Lung (tissue), 11 donors: ENCODE measurements at regions not wholly inside any gene's neighbourhood (a gene's known extent, or its start where the extent isn't known, plus 50 kb on each side); places are given as distances from the start of the nearest gene placed in this dataset.
A peak's percentile ranks its signal among the peaks of the same experiment; 100 is the strongest.

Source experiments
- ATAC-seq: fragments of 200-7000 bp; cut with Tn5 transposase; one replicate; pipeline ENCODE4 v1.9.1; 2020; ENCODE audit warnings: moderate number of reproducible peaks; ENCODE audit not compliant: insufficient read depth, low FRiP score
- DNase-seq, 3 donors: peaks; one replicate each; pipeline ENCODE4 v3.0.0-alpha.2; 2013 to 2017
- H3K27ac ChIP-seq, 2 donors: one replicate each; pipeline ENCODE4 v1.5.1; 2013; ENCODE audit warnings: mild to moderate bottlenecking in 2 of 2, moderate library complexity in 2 of 2, control low read depth in 1 of 2, inconsistent platforms in 1 of 2, low read depth in 1 of 2, low read length in 1 of 2
- H3K27me3 ChIP-seq, 3 donors: one replicate each; pipeline ENCODE4 v1.5.1; 2013; ENCODE audit warnings: low read length in 2 of 3; ENCODE audit not compliant: control insufficient read depth in 3 of 3, insufficient read depth in 3 of 3
- H3K36me3 ChIP-seq, 4 donors: one replicate each; pipeline ENCODE4 v1.5.1; 2013; ENCODE audit warnings: low read length in 4 of 4, mild to moderate bottlenecking in 1 of 4, moderate library complexity in 1 of 4; ENCODE audit not compliant: control insufficient read depth in 4 of 4, insufficient read depth in 4 of 4
- H3K4me1 ChIP-seq, 5 donors: one replicate each; pipeline ENCODE4 v1.5.1; 2013; ENCODE audit warnings: low read length in 5 of 5, mild to moderate bottlenecking in 2 of 5, moderate library complexity in 1 of 5; ENCODE audit not compliant: control insufficient read depth in 5 of 5, insufficient read depth in 5 of 5
- H3K4me3 ChIP-seq: one replicate; pipeline ENCODE4 v1.5.1; 2013; ENCODE audit warnings: mild to moderate bottlenecking, control low read depth, moderate library complexity
- H3K9ac ChIP-seq, 2 donors: one replicate each; pipeline ENCODE4 v1.5.1; 2013; ENCODE audit warnings: low read length in 2 of 2, control low read depth in 1 of 2; ENCODE audit not compliant: insufficient read depth in 1 of 2
- H3K9me3 ChIP-seq, 4 donors: one replicate each; pipeline ENCODE4 v1.5.1; 2013; ENCODE audit warnings: low read length in 3 of 4, mild to moderate bottlenecking in 1 of 4, moderate library complexity in 1 of 4; ENCODE audit not compliant: control insufficient read depth in 4 of 4, insufficient read depth in 3 of 4
- CTCF ChIP-seq: IDR thresholded peaks from 2 replicates; pipeline ENCODE4 v1.5.1; 2012; ENCODE audit warnings: mild to moderate bottlenecking; ENCODE audit errors: control extremely low read depth, extremely low read depth
- WGBS, 2 donors: extraction: QIAGEN DNeasy Blood & Tissue Kit; methylation state at CpG; one replicate each; pipeline ENCODE4 v1.1.7; 2013; 5-methylcytosine and 5-hydroxymethylcytosine counted together
- donor health status: control.
- donor health status: control.
- donor health status: Bipolar disorder and iron deficiency.
- donor health status: healthy.
- donor health status: DM: yes; HTN: yes; CAD: no.

GRCh38 chr1:201750934-201751333, 78.0 kb upstream of the IPO9 start:
- Histone ChIP-seq H3K36me3 (no peaks in the 10 kb centered on the region), H3K27ac (peak overlapping the region in 1 of 2 donors; percentile 61), H3K4me1 (peaks cover 2 to 66% (median 16%) of the 10 kb centered on the region in 5 donors), H3K9me3 (no peaks in the 10 kb centered on the region), H3K9ac (no peak overlapping the region), H3K27me3 (no peaks in the 10 kb centered on the region), H3K4me3 (no peak overlapping the region)
- ATAC-seq = no peak
- 35 to 56% methylated on average over 1 of the region's 1 CpG for whole genome bisulfite sequencing, 2 donors
- no peak for TF ChIP-seq CTCF
- DNase-seq = no peak

- ATAC-seq = no peak
- peaks cover 2 to 71% (median 16%) of the 10 kb centered on the region in 5 donors for H3K4me1 ChIP-seq
- no peak for TF ChIP-seq CTCF
- WGBS, 2 donors = 70 to 76% methylated on average over 4 of the region's 4 CpGs
- H3K27me3 ChIP-seq = no peaks in the 10 kb centered on the region
- H3K27ac ChIP-seq = no peak overlapping the region
- DNase-seq = no peak
- no peaks in the 10 kb centered on the region for H3K36me3 ChIP-seq
- no peaks in the 10 kb centered on the region for H3K9me3 ChIP-seq
- no peak overlapping the region for H3K9ac ChIP-seq
- H3K4me3 ChIP-seq = no peak overlapping the region
Measured at GRCh38 chr1:201751872-201752271, 77.1 kb upstream of the IPO9 start.

GRCh38 chr1:201752333-201752732, 76.6 kb upstream of the IPO9 start:
- DNase-seq (peak in 1 of 3 donors; percentile 40), ATAC-seq (peak; percentile 15)
- H3K4me3 ChIP-seq = no peak overlapping the region
- H3K9me3 ChIP-seq = no peaks in the 10 kb centered on the region
- H3K27me3 ChIP-seq = no peaks in the 10 kb centered on the region
- H3K9ac ChIP-seq = no peak overlapping the region
- 65 to 81% methylated on average over 2 of the region's 2 CpGs for WGBS, 2 donors
- no peaks in the 10 kb centered on the region for H3K36me3 ChIP-seq
- peaks cover 0 to 73% (median 16%) of the 10 kb centered on the region in 5 donors for H3K4me1 ChIP-seq
- TF ChIP-seq CTCF = no peak
- peak overlapping the region in 1 of 2 donors; percentile 64 for H3K27ac ChIP-seq

GRCh38 chr1:201753492-201753891, 75.5 kb upstream of the IPO9 start:
- Histone ChIP-seq H3K4me1 (peaks cover 2 to 73% (median 16%) of the 10 kb centered on the region in 5 donors), H3K9ac (no peak overlapping the region), H3K36me3 (no peaks in the 10 kb centered on the region), H3K9me3 (no peaks in the 10 kb centered on the region), H3K4me3 (no peak overlapping the region), H3K27me3 (no peaks in the 10 kb centered on the region), H3K27ac (peak overlapping the region in 1 of 2 donors; percentile 37)
- ATAC-seq (no peak), DNase-seq (peak in 1 of 3 donors; percentile 44)
- TF ChIP-seq CTCF = no peak
- WGBS, 2 donors = 60 to 66% methylated on average over 3 of the region's 3 CpGs
